ENCODE measurements at regions not wholly inside any gene's neighbourhood (a gene's known extent, or its start where the extent isn't known, plus 50 kb on each side); places are given as distances from the start of the nearest gene placed in this dataset.

- TF ChIP-seq JUNB (IDR thresholded peaks at IDR 0.05): no peak
Observed at GRCh38 chr2:5026571-5027234, 665.5 kb upstream of the SOX11 start (continued).

GRCh38 chr2:5035057-5035488 lies 657.1 kb upstream of the SOX11 start:
- ATAC-seq: no peak
- TF ChIP-seq ZFP36 (IDR thresholded peaks at IDR 0.05; ENCODE audit: borderline replicate concordance, partially characterized antibody) (no peak), NPAS2 (CRISPR knock-in tag; IDR thresholded peaks at IDR 0.05; ENCODE audit: borderline replicate concordance) (no peak)
- TF ChIP-seq, protein P1, sequence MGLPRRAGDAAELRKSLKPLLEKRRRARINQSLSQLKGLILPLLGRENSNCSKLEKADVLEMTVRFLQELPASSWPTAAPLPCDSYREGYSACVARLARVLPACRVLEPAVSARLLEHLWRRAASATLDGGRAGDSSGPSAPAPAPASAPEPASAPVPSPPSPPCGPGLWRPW (IDR thresholded peaks at IDR 0.05): no peak
- no peak overlapping the region for H3K4me2 ChIP-seq
- no peak overlapping the region for H3K27ac ChIP-seq
- H3K9me3 ChIP-seq: peaks cover 14% of the 10 kb centered on the region; the same call in 1 of the 3 replicates
- 18% methylated on average over 6 of the region's 6 CpGs for WGBS (ENCODE audit: missing lambda C conversion rate)
- FAIRE-seq: no peak
- POLR2A ChIA-PET: no interaction called here
- DNase-seq (ENCODE audit: low read depth in 1 of 2, low spot score in 1 of 2): no peak
- no peak overlapping the region for H3K4me3 ChIP-seq
- CTCF ChIA-PET: no interaction called here
- no peaks in the 10 kb centered on the region for H3K4me1 ChIP-seq

GRCh38 chr2:5036256-5036655 lies 655.9 kb upstream of the SOX11 start:
- CTCF ChIA-PET: no interaction called here
- no peak for TF ChIP-seq EP300 (IDR thresholded peaks at IDR 0.05)
- TF ChIP-seq CBX2 (IDR thresholded peaks at IDR 0.05; ENCODE audit: borderline replicate concordance, low read depth): no peak
- no peak for TF ChIP-seq JUNB (IDR thresholded peaks at IDR 0.05)
- no peak for TF ChIP-seq TP53 (CRISPR knock-in tag; IDR thresholded peaks at IDR 0.05)
- WGBS (ENCODE audit: missing lambda C conversion rate): 9% methylated on average over 4 of the region's 4 CpGs
- POLR2A ChIA-PET: no interaction called here
- Histone ChIP-seq H3K9me3 (peaks cover 14% of the 10 kb centered on the region; the same call in 1 of the 3 replicates), H3K4me2 (no peak overlapping the region), H3K27ac (no peak overlapping the region), H3K4me1 (no peaks in the 10 kb centered on the region), H3K4me3 (no peak overlapping the region)
- DNase-seq (ENCODE audit: low read depth in 1 of 2, low spot score in 1 of 2) (no peak), FAIRE-seq (no peak), ATAC-seq (no peak)

- ATAC-seq: no peak
- POLR2A ChIA-PET: no interaction called here
- H3K4me1 ChIP-seq: no peaks in the 10 kb centered on the region
- no peak overlapping the region for H3K4me2 ChIP-seq
- H3K27ac ChIP-seq: no peak overlapping the region
- FAIRE-seq: no peak
- no peak overlapping the region for H3K4me3 ChIP-seq
- CTCF ChIA-PET: no interaction called here
- no peak for DNase-seq (ENCODE audit: low read depth in 1 of 2, low spot score in 1 of 2)
- peaks cover 19% of the 10 kb centered on the region; the same call in 1 of the 3 replicates for H3K9me3 ChIP-seq
- WGBS (ENCODE audit: missing lambda C conversion rate): 8% methylated on average over 6 of the region's 6 CpGs
- TF ChIP-seq MAZ (IDR thresholded peaks at IDR 0.05; ENCODE audit: borderline replicate concordance, low read depth, low read length) (no peak), CHD4 (IDR thresholded peaks at IDR 0.05; ENCODE audit: borderline replicate concordance) (no peak), ZSCAN20 (CRISPR knock-in tag; IDR thresholded peaks at IDR 0.05) (no peak), FOSB (CRISPR knock-in tag; IDR thresholded peaks at IDR 0.05) (no peak), BHLHE40 (IDR thresholded peaks at IDR 0.05; ENCODE audit: low read depth, low read length) (no peak), FOXS1 (CRISPR knock-in tag; IDR thresholded peaks at IDR 0.05) (no peak), FOSL2 (IDR thresholded peaks at IDR 0.05) (no peak), FOSL2 (CRISPR knock-in tag; IDR thresholded peaks at IDR 0.05) (no peak), RARB (CRISPR knock-in tag; IDR thresholded peaks at IDR 0.05) (no peak), TFCP2L1 (CRISPR knock-in tag; IDR thresholded peaks at IDR 0.05) (no peak), SREBF2 (IDR thresholded peaks at IDR 0.05) (no peak), HOXB13 (CRISPR knock-in tag; IDR thresholded peaks at IDR 0.05; ENCODE audit: low read depth) (no peak), TP53 (CRISPR knock-in tag; IDR thresholded peaks at IDR 0.05) (no peak)
Observed at GRCh38 chr2:5039241-5039975, 652.8 kb upstream of the SOX11 start.

DNA sequence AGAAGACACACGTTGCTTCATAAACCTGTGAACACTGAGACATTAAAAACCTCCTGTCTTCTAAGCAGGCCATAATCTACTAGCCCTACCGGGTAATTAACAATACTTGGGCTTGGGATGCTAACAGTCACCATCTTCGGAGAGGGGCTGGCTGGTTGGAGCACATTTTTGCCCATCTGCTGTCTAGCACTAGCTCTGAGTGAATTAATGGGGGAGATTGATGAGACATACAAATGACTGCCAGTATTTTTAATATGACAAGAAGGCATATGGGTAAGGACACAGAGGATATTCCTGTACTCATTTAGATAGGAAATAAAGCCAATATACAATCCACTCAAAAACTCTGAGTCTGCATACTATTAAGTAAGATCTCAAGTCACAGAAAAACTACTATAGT lies 651.6 kb upstream of the SOX11 start:
- Histone ChIP-seq H3K4me3 (no peak overlapping the region), H3K4me1 (no peaks in the 10 kb centered on the region), H3K9me3 (peaks cover 13% of the 10 kb centered on the region; the same call in 1 of the 3 replicates), H3K27ac (no peak overlapping the region), H3K4me2 (no peak overlapping the region)
- FAIRE-seq (no peak), ATAC-seq (no peak), DNase-seq (ENCODE audit: low read depth in 1 of 2, low spot score in 1 of 2) (no peak)
- 5% methylated on average over 3 of the region's 3 CpGs for WGBS (ENCODE audit: missing lambda C conversion rate)
- POLR2A ChIA-PET: no interaction called here
- CTCF ChIA-PET: no interaction called here
- TF ChIP-seq FOXS1 (CRISPR knock-in tag; IDR thresholded peaks at IDR 0.05) (no peak), CEBPB (IDR thresholded peaks at IDR 0.05) (no peak), ZSCAN20 (CRISPR knock-in tag; IDR thresholded peaks at IDR 0.05) (no peak), CHD4 (IDR thresholded peaks at IDR 0.05; ENCODE audit: borderline replicate concordance) (no peak), ELK1 (IDR thresholded peaks at IDR 0.05; ENCODE audit: low read depth, low read length) (no peak), HDAC2 (IDR thresholded peaks at IDR 0.05) (no peak), ATOH8 (CRISPR knock-in tag; IDR thresholded peaks at IDR 0.05; ENCODE audit: low read depth) (no peak), RCOR1 (IDR thresholded peaks at IDR 0.05; ENCODE audit: low read depth, low read length) (no peak), BHLHE40 (IDR thresholded peaks at IDR 0.05; ENCODE audit: low read depth, low read length) (no peak)
- TF ChIP-seq, protein P2, sequence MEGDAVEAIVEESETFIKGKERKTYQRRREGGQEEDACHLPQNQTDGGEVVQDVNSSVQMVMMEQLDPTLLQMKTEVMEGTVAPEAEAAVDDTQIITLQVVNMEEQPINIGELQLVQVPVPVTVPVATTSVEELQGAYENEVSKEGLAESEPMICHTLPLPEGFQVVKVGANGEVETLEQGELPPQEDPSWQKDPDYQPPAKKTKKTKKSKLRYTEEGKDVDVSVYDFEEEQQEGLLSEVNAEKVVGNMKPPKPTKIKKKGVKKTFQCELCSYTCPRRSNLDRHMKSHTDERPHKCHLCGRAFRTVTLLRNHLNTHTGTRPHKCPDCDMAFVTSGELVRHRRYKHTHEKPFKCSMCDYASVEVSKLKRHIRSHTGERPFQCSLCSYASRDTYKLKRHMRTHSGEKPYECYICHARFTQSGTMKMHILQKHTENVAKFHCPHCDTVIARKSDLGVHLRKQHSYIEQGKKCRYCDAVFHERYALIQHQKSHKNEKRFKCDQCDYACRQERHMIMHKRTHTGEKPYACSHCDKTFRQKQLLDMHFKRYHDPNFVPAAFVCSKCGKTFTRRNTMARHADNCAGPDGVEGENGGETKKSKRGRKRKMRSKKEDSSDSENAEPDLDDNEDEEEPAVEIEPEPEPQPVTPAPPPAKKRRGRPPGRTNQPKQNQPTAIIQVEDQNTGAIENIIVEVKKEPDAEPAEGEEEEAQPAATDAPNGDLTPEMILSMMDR (IDR thresholded peaks at IDR 0.05): no peak
